Ectodermal cell (in vitro differentiated cells): ENCODE measurements at regions not wholly inside any gene's neighbourhood (a gene's known extent, or its start where the extent isn't known, plus 50 kb on each side); places are given as distances from the start of the nearest gene placed in this dataset.
"Not testable (repeated sequence)": the region's sequence is repeated elsewhere in the genome, so short reads cannot be mapped to it uniquely, and the experiment has no call there.

Experiments
- H3K27ac ChIP-seq: 2 replicates; pipeline ENCODE4 v1.7.0; 2013; ENCODE audit warnings: mild to moderate bottlenecking, low read depth, low read length; ENCODE audit not compliant: insufficient read depth, poor library complexity, severe bottlenecking
- H3K27me3 ChIP-seq: 2 replicates; pipeline ENCODE4 v1.7.0; 2013; ENCODE audit warnings: mild to moderate bottlenecking, low read length; ENCODE audit not compliant: insufficient read depth, control insufficient read depth, poor library complexity, severe bottlenecking
- H3K36me3 ChIP-seq: one replicate; pipeline ENCODE4 v1.7.0; 2013; ENCODE audit warnings: low read length; ENCODE audit not compliant: control insufficient read depth, insufficient read depth
- H3K4me1 ChIP-seq: one replicate; pipeline ENCODE4 v1.7.0; 2013; ENCODE audit warnings: low read length; ENCODE audit not compliant: control insufficient read depth, insufficient read depth
- H3K4me3 ChIP-seq: 2 replicates; pipeline ENCODE4 v1.7.0; 2013; ENCODE audit warnings: low read depth, low read length, control low read depth; ENCODE audit not compliant: insufficient read depth
- H3K9me3 ChIP-seq: 2 replicates; pipeline ENCODE4 v1.7.0; 2013; ENCODE audit warnings: mild to moderate bottlenecking, low read length, moderate library complexity; ENCODE audit not compliant: control insufficient read depth
- WGBS, 2 experiments: methylation state at CpG; one replicate each; pipeline ENCODE4 v1.1.7; 2013; ENCODE audit warnings: missing lambda C conversion rate in 2 of 2; 5-methylcytosine and 5-hydroxymethylcytosine counted together

GRCh38 chr14:53847057-53847456 is 109.6 kb downstream of the BMP4 start:
- Histone ChIP-seq H3K4me3 (no peak overlapping the region), H3K27me3 (no peaks in the 10 kb centered on the region), H3K36me3 (no peaks in the 10 kb centered on the region), H3K9me3 (no peaks in the 10 kb centered on the region), H3K27ac (no peak overlapping the region), H3K4me1 (no peaks in the 10 kb centered on the region)
- WGBS, 2 experiments: no CpG with 5 or more reads among the region's 1 CpG

- Histone ChIP-seq H3K27me3 (no peaks in the 10 kb centered on the region), H3K9me3 (no peaks in the 10 kb centered on the region), H3K4me3 (no peak overlapping the region), H3K36me3 (no peaks in the 10 kb centered on the region), H3K4me1 (no peaks in the 10 kb centered on the region), H3K27ac (no peak overlapping the region)
- 86 to 95% methylated on average over 8 of the region's 8 CpGs for WGBS, 2 experiments
Observed at GRCh38 chr14:53845813-53846693, 110.6 kb downstream of the BMP4 start.

- Histone ChIP-seq H3K27me3 (no peaks in the 10 kb centered on the region), H3K27ac (no peak overlapping the region), H3K9me3 (no peaks in the 10 kb centered on the region), H3K36me3 (no peaks in the 10 kb centered on the region), H3K4me3 (no peak overlapping the region), H3K4me1 (no peaks in the 10 kb centered on the region)
- WGBS, 2 experiments: 64 to 66% methylated on average over 4 of the region's 4 CpGs
Observed at GRCh38 chr14:53842938-53843337, 113.7 kb downstream of the BMP4 start.

GRCh38 chr14:53841109-53842099 is 115.2 kb downstream of the BMP4 start:
- Histone ChIP-seq H3K4me3 (no peak overlapping the region), H3K27me3 (no peaks in the 10 kb centered on the region), H3K9me3 (no peaks in the 10 kb centered on the region), H3K27ac (no peak overlapping the region), H3K4me1 (no peaks in the 10 kb centered on the region), H3K36me3 (no peaks in the 10 kb centered on the region)
- 89 to 97% methylated on average over 1 to 3 of the region's 3 CpGs for WGBS, 2 experiments

- H3K4me1 ChIP-seq: no peaks in the 10 kb centered on the region
- H3K27me3 ChIP-seq: no peaks in the 10 kb centered on the region
- no peak overlapping the region for H3K4me3 ChIP-seq
- no peaks in the 10 kb centered on the region for H3K36me3 ChIP-seq
- H3K27ac ChIP-seq: no peak overlapping the region
- no peaks in the 10 kb centered on the region for H3K9me3 ChIP-seq
- 93 to 100% methylated on average over 2 of the region's 2 CpGs for WGBS, 2 experiments
Observed at GRCh38 chr14:53840444-53840843, 116.2 kb downstream of the BMP4 start.

- 89 to 92% methylated on average over 4 of the region's 4 CpGs for WGBS, 2 experiments
- no peaks in the 10 kb centered on the region for H3K4me1 ChIP-seq
- no peak overlapping the region for H3K4me3 ChIP-seq
- no peaks in the 10 kb centered on the region for H3K36me3 ChIP-seq
- H3K27me3 ChIP-seq: no peaks in the 10 kb centered on the region
- H3K27ac ChIP-seq: no peak overlapping the region
- no peaks in the 10 kb centered on the region for H3K9me3 ChIP-seq
Observed at GRCh38 chr14:53838374-53838773, 118.3 kb downstream of the BMP4 start.

GRCh38 chr14:53837656-53838055 is 119.0 kb downstream of the BMP4 start:
- not testable (repeated sequence) for H3K36me3 ChIP-seq, H3K27me3 ChIP-seq, H3K4me1 ChIP-seq, H3K27ac ChIP-seq, H3K9me3 ChIP-seq, H3K4me3 ChIP-seq
- 82 to 90% methylated on average over 2 of the region's 2 CpGs for WGBS, 2 experiments

GRCh38 chr14:53836551-53836950 is 120.1 kb downstream of the BMP4 start:
- H3K36me3 ChIP-seq: no peaks in the 10 kb centered on the region
- no peaks in the 10 kb centered on the region for H3K27me3 ChIP-seq
- no peaks in the 10 kb centered on the region for H3K4me1 ChIP-seq
- H3K9me3 ChIP-seq: no peaks in the 10 kb centered on the region
- no peak overlapping the region for H3K27ac ChIP-seq
- WGBS, 2 experiments: 94% methylated on average over 2 of the region's 2 CpGs
- no peak overlapping the region for H3K4me3 ChIP-seq

GRCh38 chr14:53828820-53829219 is 127.8 kb downstream of the BMP4 start:
- Histone ChIP-seq H3K27ac (no peak overlapping the region), H3K4me3 (no peak overlapping the region), H3K36me3 (no peaks in the 10 kb centered on the region), H3K27me3 (no peaks in the 10 kb centered on the region), H3K9me3 (no peaks in the 10 kb centered on the region), H3K4me1 (no peaks in the 10 kb centered on the region)
- 64 to 72% methylated on average over 4 of the region's 4 CpGs for WGBS, 2 experiments

GRCh38 chr14:53824061-53824460 is 132.6 kb downstream of the BMP4 start:
- Histone ChIP-seq H3K36me3 (no peaks in the 10 kb centered on the region), H3K27ac (no peak overlapping the region), H3K27me3 (no peaks in the 10 kb centered on the region), H3K4me1 (no peaks in the 10 kb centered on the region), H3K9me3 (no peaks in the 10 kb centered on the region), H3K4me3 (no peak overlapping the region)
- WGBS, 2 experiments: 95 to 100% methylated on average over 1 of the region's 1 CpG
